HCT116 (cell line): ENCODE measurements at regions not wholly inside any gene's neighbourhood (a gene's known extent, or its start where the extent isn't known, plus 50 kb on each side); places are given as distances from the start of the nearest gene placed in this dataset.

Experiments
- ATAC-seq: fragments of 200-7000 bp; cut with Tn5 transposase; 2 replicates; pipeline ENCODE4 v1.9.1; 2020; ENCODE audit warnings: mild to moderate bottlenecking, moderate library complexity
- BruUV-seq: library from RNA; stranded (reverse); fragments of 400-500 nt; replicated peaks from 2 replicates; lab custom pipeline; 2021; lab: Mats Ljungman, UMichigan
- CTCF ChIA-PET: fragments of 300-600 bp; sonication (Branson Sonifier 250); formaldehyde crosslinking; loops from one replicate; lab custom pipeline; 2021; ENCODE audit warnings: antibody characterized with exemption; lab: Charles Lee
- POLR2A ChIA-PET: fragments of 300-600, 350-600 bp; sonication (Branson Sonifier 250); formaldehyde crosslinking; loops from one replicate; lab custom pipeline; 2021; ENCODE audit warnings: antibody characterized with exemption; lab: Charles Lee
- RAD21 ChIA-PET, 2 experiments: fragments of 300-600 bp; sonication (Branson Sonifier 250); formaldehyde crosslinking; loops; one replicate each; lab custom pipeline; 2023; ENCODE audit warnings: low total read pairs in 2 of 2; ENCODE audit not compliant: uncharacterized antibody in 2 of 2, unreplicated experiment in 2 of 2, low non-redundant PET in 1 of 2; lab: Charles Lee
- DNase-seq: peaks from one replicate; pipeline ENCODE4 v3.0.0-alpha.2; 2010; ENCODE audit warnings: low read depth, low spot score
- H2AFZ ChIP-seq: fragments of 200-600 bp; shearing (Covaris generic), sonication (generic); 2 replicates; pipeline ENCODE4 v1.6.1; 2017; ENCODE audit warnings: low read depth, mixed run types, mixed read lengths, antibody characterized with exemption, low read length; ENCODE audit not compliant: poor library complexity, severe bottlenecking
- H3K27ac ChIP-seq: 2 replicates; pipeline ENCODE4 v1.5.1; 2012; ENCODE audit warnings: low read depth, low read length
- H3K27me3 ChIP-seq: fragments of 200-600 bp; sonication (generic); 2 replicates; pipeline ENCODE4 v1.6.1; 2016; ENCODE audit warnings: mixed run types, low read length, mixed read lengths; ENCODE audit not compliant: insufficient read depth
- H3K36me3 ChIP-seq, 2 experiments: fragments of 200-500 bp in 1 of 2; fragments of 200-600 bp in 1 of 2; sonication (Bioruptor generic) in 1 of 2; sonication (generic) in 1 of 2; 2 replicates each; pipeline versions ENCODE4 v1.5.1 to v1.6.1; 2014 to 2016; ENCODE audit warnings: low read length in 2 of 2, inconsistent platforms in 1 of 2, mixed read lengths in 1 of 2, mixed run types in 1 of 2; ENCODE audit not compliant: insufficient read depth in 2 of 2, control insufficient read depth in 1 of 2
- H3K4me1 ChIP-seq, 2 experiments: fragments of 200-600 bp in 1 of 2; sonication (generic) in 1 of 2; 2 replicates each; pipeline versions ENCODE4 v1.5.1 to v1.6.1; 2012 to 2017; ENCODE audit warnings: low read length in 2 of 2, inconsistent platforms in 1 of 2, mild to moderate bottlenecking in 1 of 2, mixed read lengths in 1 of 2, mixed run types in 1 of 2, moderate library complexity in 1 of 2; ENCODE audit not compliant: insufficient read depth in 2 of 2, control insufficient read depth in 1 of 2
- H3K4me2 ChIP-seq: fragments of 200-600 bp; sonication (generic); 2 replicates; pipeline ENCODE4 v1.6.1; 2017; ENCODE audit warnings: mixed run types, low read length, mixed read lengths
- H3K4me3 ChIP-seq, 2 experiments: fragments of 200-600 bp in 1 of 2; sonication (generic) in 1 of 2; replicated peaks in 1 of 2; 2 replicates each; pipeline ENCODE4 v1.5.1; 2011 to 2016; ENCODE audit warnings: low read length in 2 of 2, control low read depth in 1 of 2, low read depth in 1 of 2, mild to moderate bottlenecking in 1 of 2, mixed read lengths in 1 of 2, mixed run types in 1 of 2
- H3K79me2 ChIP-seq: fragments of 200-600 bp; sonication (generic); 2 replicates; pipeline ENCODE4 v1.6.1; 2017; ENCODE audit warnings: mild to moderate bottlenecking, mixed run types, low read length, moderate library complexity, mixed read lengths; ENCODE audit not compliant: insufficient read depth
- H3K9ac ChIP-seq: fragments of 200-600 bp; sonication (generic); 2 replicates; pipeline ENCODE4 v1.6.1; 2016; ENCODE audit warnings: low read length, mixed read lengths
- H3K9me2 ChIP-seq: fragments of 200-600 bp; sonication (generic), shearing (Covaris generic); 2 replicates; pipeline ENCODE4 v1.6.1; 2017; ENCODE audit warnings: mixed run types, mild to moderate bottlenecking, moderate library complexity; ENCODE audit not compliant: insufficient read depth
- H3K9me3 ChIP-seq, 2 experiments: fragments of 200-500 bp in 1 of 2; fragments of 200-600 bp in 1 of 2; sonication (Bioruptor generic) in 1 of 2; sonication (generic) in 1 of 2; 2 replicates each; pipeline ENCODE4 v1.6.1; 2014 to 2017; ENCODE audit warnings: low read length in 2 of 2, mixed read lengths in 2 of 2, inconsistent platforms in 1 of 2, low read depth in 1 of 2, mild to moderate bottlenecking in 1 of 2, mixed run types in 1 of 2, moderate library complexity in 1 of 2; ENCODE audit not compliant: control insufficient read depth in 1 of 2, insufficient read depth in 1 of 2
- H4K20me1 ChIP-seq: fragments of 200-600 bp; sonication (generic), shearing (Covaris generic); 2 replicates; pipeline ENCODE4 v1.6.1; 2017; ENCODE audit warnings: mixed run types, mild to moderate bottlenecking, moderate library complexity; ENCODE audit not compliant: insufficient read depth
- CEBPB ChIP-seq: IDR thresholded peaks from 2 replicates; pipeline ENCODE4 v1.6.1; 2012; ENCODE audit warnings: low read depth
- ELF1 ChIP-seq: IDR thresholded peaks from 2 replicates; pipeline ENCODE4 v1.6.1; 2012; ENCODE audit warnings: low read depth, borderline replicate concordance
- EZH2phosphoT487 ChIP-seq: fragments of 200-600 bp; IDR thresholded peaks from 2 replicates; pipeline ENCODE4 v1.6.1; 2018; ENCODE audit warnings: antibody characterized with exemption, borderline replicate concordance
- JUND ChIP-seq: IDR thresholded peaks from 2 replicates; pipeline ENCODE4 v1.6.1; 2012
- RAD21 ChIP-seq: IDR thresholded peaks from 2 replicates; pipeline ENCODE4 v1.6.1; 2012; ENCODE audit warnings: low read depth, mild to moderate bottlenecking
- SRF ChIP-seq: IDR thresholded peaks from 2 replicates; pipeline ENCODE4 v1.6.1; 2012; ENCODE audit warnings: low read depth
- ZBTB33 ChIP-seq: IDR thresholded peaks from 2 replicates; pipeline ENCODE4 v1.6.1; 2011; ENCODE audit warnings: mild to moderate bottlenecking, low read length, moderate library complexity; ENCODE audit not compliant: insufficient replicate concordance; ENCODE audit errors: extremely low read depth
- ZFX ChIP-seq: fragments of 450-650 bp; IDR thresholded peaks from 2 replicates; pipeline ENCODE4 v1.6.1; 2017
- ZNF274 ChIP-seq: fragments of 200-500 bp; sonication (Bioruptor generic); IDR thresholded peaks from 2 replicates; pipeline ENCODE4 v1.6.1; 2014; ENCODE audit warnings: mild to moderate bottlenecking, low read depth, low read length, inconsistent platforms
- intact Hi-C: fragments of 100-400 bp; cut with micrococcal nuclease; formaldehyde crosslinking; loops from 2 replicates; pipeline ENCODE4 v1.10.0; 2022

GRCh38 chr12:77179515-77179914, 114.1 kb upstream of the E2F7 start:
- no peaks in the 10 kb centered on the region for H3K79me2 ChIP-seq
- H3K4me1 ChIP-seq: no peaks in the 10 kb centered on the region
- DNase-seq: no peak
- TF ChIP-seq RAD21: no peak
- TF ChIP-seq ZBTB33: no peak
- H3K4me2 ChIP-seq: no peak overlapping the region
- H3K36me3 ChIP-seq: no peaks in the 10 kb centered on the region
- ChIA-PET RAD21 (no interaction called here), CTCF (no interaction called here), POLR2A (no interaction called here)
- intact Hi-C loops: no loop called here
- no peak overlapping the region for H2AFZ ChIP-seq
- H3K4me3 ChIP-seq: no peak overlapping the region
- no peak overlapping the region for H3K9ac ChIP-seq
- no peaks in the 10 kb centered on the region for H3K9me2 ChIP-seq
- H4K20me1 ChIP-seq: no peaks in the 10 kb centered on the region
- BruUV-seq: no TSS peak
- ATAC-seq: no peak
- H3K27me3 ChIP-seq: no peaks in the 10 kb centered on the region
- no peaks in the 10 kb centered on the region for H3K9me3 ChIP-seq
- H3K27ac ChIP-seq: no peak overlapping the region

GRCh38 chr12:77167801-77168200, 102.4 kb upstream of the E2F7 start:
- Histone ChIP-seq H3K4me1 (no peaks in the 10 kb centered on the region), H4K20me1 (no peaks in the 10 kb centered on the region), H3K4me3 (no peak overlapping the region), H3K9me2 (no peaks in the 10 kb centered on the region), H2AFZ (no peak overlapping the region), H3K27ac (no peak overlapping the region), H3K79me2 (no peaks in the 10 kb centered on the region), H3K36me3 (no peaks in the 10 kb centered on the region), H3K9me3 (no peaks in the 10 kb centered on the region), H3K4me2 (no peak overlapping the region), H3K27me3 (no peaks in the 10 kb centered on the region), H3K9ac (no peak overlapping the region)
- no TSS peak for BruUV-seq
- POLR2A ChIA-PET: no interaction called here
- TF ChIP-seq SRF (no peak), CEBPB (0 out of 2 replicates have a peak, but pooled peaks have one; percentile 39), RAD21 (no peak), ZNF274 (no peak), ELF1 (no peak), ZFX (no peak), JUND (no peak), EZH2phosphoT487 (no peak)
- no peak for DNase-seq
- ATAC-seq: no peak
- RAD21 ChIA-PET: no interaction called here
- CTCF ChIA-PET: no interaction called here
- intact Hi-C loops: no loop called here
